Natural killer cell (primary cell): ENCODE measurements at regions not wholly inside any gene's neighbourhood (a gene's known extent, or its start where the extent isn't known, plus 50 kb on each side); places are given as distances from the start of the nearest gene placed in this dataset.

Experiments
- ATAC-seq, 3 donors: fragments of 150-1000 bp in 2 of 3; fragments of 200-7000 bp in 1 of 3; cut with Tn5 transposase; 1 replicate in 1 of 3; 2 replicates in 2 of 3; pipeline ENCODE4 v1.10.0; 2021; ENCODE audit warnings: mild to moderate bottlenecking in 2 of 3, moderate library complexity in 2 of 3
- DNase-seq, 2 donors: peaks; one replicate each; pipeline versions ENCODE4 v3.0.0 to v3.0.0-alpha.2; 2013 to 2021; ENCODE audit warnings: mixed read lengths in 1 of 2
- H3K27ac ChIP-seq: one replicate; pipeline ENCODE4 v1.5.1; 2013; ENCODE audit warnings: mild to moderate bottlenecking, low read length
- H3K27me3 ChIP-seq: one replicate; pipeline ENCODE4 v1.6.1; 2013; ENCODE audit warnings: low read length; ENCODE audit not compliant: control insufficient read depth, insufficient read depth
- H3K36me3 ChIP-seq: one replicate; pipeline ENCODE4 v1.6.1; 2013; ENCODE audit warnings: low read length; ENCODE audit not compliant: control insufficient read depth, insufficient read depth
- H3K4me1 ChIP-seq: one replicate; pipeline ENCODE4 v1.6.1; 2013; ENCODE audit warnings: low read length; ENCODE audit not compliant: control insufficient read depth, insufficient read depth
- H3K4me3 ChIP-seq: one replicate; pipeline ENCODE4 v1.5.1; 2013; ENCODE audit warnings: low read length
- H3K9me3 ChIP-seq: one replicate; pipeline ENCODE4 v1.6.1; 2013; ENCODE audit warnings: low read length; ENCODE audit not compliant: control insufficient read depth, insufficient read depth
- H3K27ac Mint-ChIP-seq, 2 donors: one replicate each; pipeline ENCODE4 v1.8.0; 2022; ENCODE audit warnings: mild to moderate bottlenecking in 2 of 2, mixed read lengths in 2 of 2, moderate library complexity in 1 of 2
- H3K27me3 Mint-ChIP-seq, 2 donors: one replicate each; pipeline ENCODE4 v1.8.0; 2022; ENCODE audit warnings: low read depth in 2 of 2, mixed read lengths in 2 of 2
- H3K36me3 Mint-ChIP-seq: one replicate; pipeline ENCODE4 v1.8.0; 2022; ENCODE audit warnings: mixed read lengths
- H3K4me1 Mint-ChIP-seq, 2 donors: one replicate each; pipeline ENCODE4 v1.8.0; 2022; ENCODE audit warnings: mixed read lengths in 2 of 2
- H3K4me3 Mint-ChIP-seq: one replicate; pipeline ENCODE4 v1.8.0; 2022; ENCODE audit warnings: mild to moderate bottlenecking, moderate library complexity, mixed read lengths
- H3K9me3 Mint-ChIP-seq, 2 donors: one replicate each; pipeline ENCODE4 v1.8.0; 2022; ENCODE audit warnings: mixed read lengths in 2 of 2
- WGBS: methylation state at CpG from one replicate; pipeline ENCODE4 v1.1.7; 2013; ENCODE audit warnings: missing lambda C conversion rate; ENCODE audit not compliant: insufficient coverage; 5-methylcytosine and 5-hydroxymethylcytosine counted together
- intact Hi-C: fragments of 100-400 bp; cut with micrococcal nuclease; formaldehyde crosslinking; loops from one replicate; pipeline ENCODE4 v1.14.2; 2022
- TF ChIP-seq, protein P1 (sequence below): fragments of 200-600 bp; IDR thresholded peaks from one replicate; pipeline ENCODE4 v1.8.0; 2022; ENCODE audit warnings: antibody characterized with exemption

DNA sequence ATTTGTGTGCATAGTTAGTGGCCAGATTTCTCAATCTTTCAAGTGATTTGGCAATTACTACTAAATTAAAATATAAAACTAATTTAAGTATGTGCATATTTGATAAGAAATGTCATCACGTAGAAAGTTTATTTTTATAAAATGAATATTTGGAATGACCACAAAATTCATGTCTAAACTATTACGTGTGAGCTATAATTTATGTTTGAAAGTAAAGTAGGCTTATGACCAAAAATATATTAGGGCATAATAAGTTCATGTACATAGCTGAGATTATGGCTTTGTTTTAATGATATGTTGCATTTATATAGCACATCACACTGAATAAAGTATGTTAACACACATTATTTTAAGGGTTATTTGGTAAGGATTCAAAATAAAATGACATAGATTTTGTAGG lies 1532.6 kb downstream of the C4orf33 start:
- Mint-ChIP-seq H3K4me3 (no peak overlapping the region), H3K27ac (no peak overlapping the region), H3K36me3 (no peaks in the 10 kb centered on the region), H3K27me3 (no peaks in the 10 kb centered on the region), H3K4me1 (no peaks in the 10 kb centered on the region), H3K9me3 (peaks cover 5 to 7% of the 10 kb centered on the region in 2 donors)
- peaks cover 2% of the 10 kb centered on the region for H3K9me3 ChIP-seq
- H3K4me3 ChIP-seq: no peak overlapping the region
- H3K4me1 ChIP-seq: no peaks in the 10 kb centered on the region
- no peaks in the 10 kb centered on the region for H3K27me3 ChIP-seq
- H3K27ac ChIP-seq: no peak overlapping the region
- no peaks in the 10 kb centered on the region for H3K36me3 ChIP-seq
- no CpG with 5 or more reads among the region's 2 CpGs for WGBS
- intact Hi-C loops: no loop called here
- no peak for ATAC-seq
- no peak for DNase-seq
- TF ChIP-seq, protein P1, sequence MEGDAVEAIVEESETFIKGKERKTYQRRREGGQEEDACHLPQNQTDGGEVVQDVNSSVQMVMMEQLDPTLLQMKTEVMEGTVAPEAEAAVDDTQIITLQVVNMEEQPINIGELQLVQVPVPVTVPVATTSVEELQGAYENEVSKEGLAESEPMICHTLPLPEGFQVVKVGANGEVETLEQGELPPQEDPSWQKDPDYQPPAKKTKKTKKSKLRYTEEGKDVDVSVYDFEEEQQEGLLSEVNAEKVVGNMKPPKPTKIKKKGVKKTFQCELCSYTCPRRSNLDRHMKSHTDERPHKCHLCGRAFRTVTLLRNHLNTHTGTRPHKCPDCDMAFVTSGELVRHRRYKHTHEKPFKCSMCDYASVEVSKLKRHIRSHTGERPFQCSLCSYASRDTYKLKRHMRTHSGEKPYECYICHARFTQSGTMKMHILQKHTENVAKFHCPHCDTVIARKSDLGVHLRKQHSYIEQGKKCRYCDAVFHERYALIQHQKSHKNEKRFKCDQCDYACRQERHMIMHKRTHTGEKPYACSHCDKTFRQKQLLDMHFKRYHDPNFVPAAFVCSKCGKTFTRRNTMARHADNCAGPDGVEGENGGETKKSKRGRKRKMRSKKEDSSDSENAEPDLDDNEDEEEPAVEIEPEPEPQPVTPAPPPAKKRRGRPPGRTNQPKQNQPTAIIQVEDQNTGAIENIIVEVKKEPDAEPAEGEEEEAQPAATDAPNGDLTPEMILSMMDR: no peak

DNA sequence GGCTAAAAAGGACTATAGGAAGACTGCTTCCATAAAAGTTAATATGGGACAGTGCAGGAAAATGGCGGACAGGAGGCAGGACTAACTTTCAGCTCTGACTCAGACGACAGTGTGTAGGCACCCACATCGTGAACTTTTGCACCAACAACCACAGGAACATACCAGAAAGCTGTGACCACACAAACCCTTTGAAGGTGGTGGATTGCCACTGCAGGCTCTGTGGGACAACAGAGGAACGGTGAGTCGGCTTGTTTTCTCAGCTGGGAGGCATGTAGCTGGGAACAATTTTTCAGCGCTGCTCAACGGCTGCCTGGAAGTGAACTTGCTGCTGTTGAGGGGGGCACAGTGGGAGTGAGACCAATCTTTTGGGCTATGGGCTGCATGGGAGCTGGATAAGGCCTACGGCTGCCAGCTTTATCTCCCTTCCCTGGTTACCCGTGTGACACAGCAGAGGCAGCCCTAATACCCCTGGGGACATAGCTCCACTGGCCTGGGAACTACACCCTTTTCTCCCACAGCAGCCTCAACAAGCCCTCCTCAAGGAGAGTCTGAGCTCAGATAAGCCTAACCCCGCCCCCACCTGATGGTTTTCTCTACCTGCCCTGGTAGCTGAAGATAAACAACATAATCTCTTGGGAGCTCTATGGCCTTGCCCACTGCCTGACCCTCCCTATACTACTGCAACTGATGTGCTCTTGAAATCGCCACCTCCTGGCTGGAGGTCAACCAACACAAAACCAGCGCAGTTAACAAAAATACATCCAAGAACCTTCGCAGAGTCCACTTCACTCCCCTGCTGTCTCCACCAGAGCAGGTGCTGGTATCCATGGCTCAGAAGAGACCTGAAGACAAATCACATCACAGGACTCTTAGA lies 1537.0 kb downstream of the C4orf33 start:
- no peaks in the 10 kb centered on the region for H3K4me1 Mint-ChIP-seq
- DNase-seq: no peak
- WGBS: 88% methylated on average over 13 of the region's 13 CpGs
- H3K27me3 ChIP-seq: no peaks in the 10 kb centered on the region
- peaks cover 5 to 12% of the 10 kb centered on the region in 2 donors for H3K9me3 Mint-ChIP-seq
- intact Hi-C loops: no loop called here
- no peak overlapping the region for H3K4me3 ChIP-seq
- no peak overlapping the region for H3K27ac Mint-ChIP-seq
- peaks cover 2% of the 10 kb centered on the region for H3K9me3 ChIP-seq
- TF ChIP-seq, protein P1: no peak
- H3K36me3 Mint-ChIP-seq: no peaks in the 10 kb centered on the region
- no peaks in the 10 kb centered on the region for H3K36me3 ChIP-seq
- ATAC-seq: no peak
- H3K27ac ChIP-seq: no peak overlapping the region
- no peak overlapping the region for H3K4me3 Mint-ChIP-seq
- H3K4me1 ChIP-seq: no peaks in the 10 kb centered on the region
- H3K27me3 Mint-ChIP-seq: no peaks in the 10 kb centered on the region

DNA sequence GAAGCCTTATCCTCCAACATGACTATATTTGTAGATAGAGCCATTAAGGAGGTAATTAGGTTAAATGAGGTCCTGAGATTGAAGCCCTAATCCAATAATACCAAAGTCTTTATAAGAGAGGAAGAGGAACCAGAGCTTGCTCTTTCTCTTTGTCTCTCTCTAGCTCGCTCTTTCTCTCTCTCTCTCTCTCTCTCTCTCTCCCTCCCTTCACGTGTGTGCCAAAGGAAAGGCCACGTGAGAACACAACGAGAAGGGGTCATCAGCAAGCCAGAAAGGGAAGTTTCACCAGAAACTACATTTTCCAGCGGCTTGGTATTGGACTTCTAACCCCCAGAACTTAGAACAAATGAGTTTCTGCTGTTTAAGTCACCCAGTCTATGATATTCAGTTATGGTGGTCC lies 1540.5 kb downstream of the C4orf33 start:
- intact Hi-C loops: no loop called here
- no peaks in the 10 kb centered on the region for H3K4me1 ChIP-seq
- no peaks in the 10 kb centered on the region for H3K27me3 ChIP-seq
- Mint-ChIP-seq H3K36me3 (no peaks in the 10 kb centered on the region), H3K9me3 (peaks cover 0 to 15% of the 10 kb centered on the region in 2 donors), H3K4me3 (no peak overlapping the region), H3K27ac (no peak overlapping the region), H3K27me3 (no peaks in the 10 kb centered on the region), H3K4me1 (no peaks in the 10 kb centered on the region)
- ATAC-seq: no peak
- TF ChIP-seq, protein P1: no peak
- H3K4me3 ChIP-seq: no peak overlapping the region
- no peak overlapping the region for H3K27ac ChIP-seq
- no peak for DNase-seq
- 57% methylated on average over 5 of the region's 5 CpGs for WGBS
- H3K36me3 ChIP-seq: no peaks in the 10 kb centered on the region
- H3K9me3 ChIP-seq: peaks cover 2% of the 10 kb centered on the region

DNA sequence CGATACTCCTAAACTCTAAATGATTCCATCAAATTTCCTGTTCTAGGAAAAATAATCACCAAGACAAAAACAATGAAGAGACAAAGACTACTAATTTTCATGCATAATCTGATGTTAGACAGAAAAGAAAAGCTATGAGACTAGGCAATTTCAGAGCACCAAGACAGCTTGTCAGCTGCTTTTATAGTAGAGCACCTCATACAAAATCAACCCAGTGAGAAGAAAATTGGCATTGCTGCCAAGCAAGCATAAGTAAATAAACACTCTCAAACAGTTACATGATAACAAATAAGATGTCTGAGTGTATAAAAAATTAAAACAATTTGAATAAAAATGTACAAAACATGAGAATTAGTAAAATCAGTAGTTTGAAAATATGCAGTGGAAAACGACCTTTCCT lies 1544.6 kb downstream of the C4orf33 start:
- Mint-ChIP-seq H3K9me3 (peaks cover 2 to 8% of the 10 kb centered on the region in 2 donors), H3K27me3 (no peaks in the 10 kb centered on the region), H3K36me3 (no peaks in the 10 kb centered on the region), H3K4me3 (no peak overlapping the region), H3K4me1 (no peaks in the 10 kb centered on the region), H3K27ac (no peak overlapping the region)
- H3K4me1 ChIP-seq: no peaks in the 10 kb centered on the region
- DNase-seq (no peak), ATAC-seq (no peak)
- no CpG with 5 or more reads among the region's 2 CpGs for WGBS
- TF ChIP-seq, protein P1: no peak
- no peaks in the 10 kb centered on the region for H3K27me3 ChIP-seq
- H3K27ac ChIP-seq: no peak overlapping the region
- H3K4me3 ChIP-seq: no peak overlapping the region
- intact Hi-C loops: no loop called here
- H3K36me3 ChIP-seq: no peaks in the 10 kb centered on the region
- peaks cover 6% of the 10 kb centered on the region for H3K9me3 ChIP-seq
